GM23248 (cell line): ENCODE measurements at regions not wholly inside any gene's neighbourhood (a gene's known extent, or its start where the extent isn't known, plus 50 kb on each side); places are given as distances from the start of the nearest gene placed in this dataset.
"Not testable (repeated sequence)": the region's sequence is repeated elsewhere in the genome, so short reads cannot be mapped to it uniquely, and the experiment has no call there.

Experiments
- DNase-seq: peaks from one replicate; pipeline ENCODE4 v3.0.0-alpha.2; 2015
- H2AFZ ChIP-seq: fragments of 200-600 bp; sonication (generic); 2 replicates; pipeline ENCODE4 v1.6.1; 2016; ENCODE audit warnings: antibody characterized with exemption
- H3F3A ChIP-seq: fragments of 200-600 bp; sonication (generic); 2 replicates; pipeline ENCODE4 v1.6.1; 2016; ENCODE audit warnings: mild to moderate bottlenecking, antibody characterized with exemption, mixed run types; ENCODE audit not compliant: insufficient read depth
- H3K27ac ChIP-seq: fragments of 200-600 bp; sonication (generic); 2 replicates; pipeline ENCODE4 v1.5.1; 2016; ENCODE audit warnings: mild to moderate bottlenecking
- H3K27me3 ChIP-seq: fragments of 200-600 bp; sonication (generic); replicated peaks from 2 replicates; pipeline ENCODE4 v1.6.1; 2016; ENCODE audit warnings: mild to moderate bottlenecking; ENCODE audit not compliant: insufficient read depth
- H3K36me3 ChIP-seq: fragments of 200-600 bp; sonication (generic); 2 replicates; pipeline ENCODE4 v1.6.1; 2016; ENCODE audit warnings: low read depth, mild to moderate bottlenecking
- H3K4me1 ChIP-seq: fragments of 200-600 bp; sonication (generic); 2 replicates; pipeline ENCODE4 v1.6.1; 2016; ENCODE audit warnings: mild to moderate bottlenecking; ENCODE audit not compliant: insufficient read depth
- H3K4me2 ChIP-seq: fragments of 200-600 bp; sonication (generic); one replicate; pipeline ENCODE4 v1.6.1; 2016; ENCODE audit warnings: mild to moderate bottlenecking; ENCODE audit not compliant: unreplicated experiment
- H3K4me3 ChIP-seq: fragments of 200-600 bp; sonication (generic); 2 replicates; pipeline ENCODE4 v1.5.1; 2016; ENCODE audit warnings: mild to moderate bottlenecking
- H3K79me2 ChIP-seq: fragments of 200-600 bp; sonication (generic); 2 replicates; pipeline ENCODE4 v1.6.1; 2016; ENCODE audit warnings: mild to moderate bottlenecking; ENCODE audit not compliant: insufficient read depth
- H3K9ac ChIP-seq: fragments of 200-600 bp; sonication (generic); 2 replicates; pipeline ENCODE4 v1.6.1; 2016; ENCODE audit warnings: mild to moderate bottlenecking
- H3K9me2 ChIP-seq: fragments of 200-600 bp; sonication (generic); 2 replicates; pipeline ENCODE4 v1.6.1; 2016; ENCODE audit warnings: mixed run types, mild to moderate bottlenecking, moderate library complexity; ENCODE audit not compliant: insufficient read depth
- H3K9me3 ChIP-seq: fragments of 200-600 bp; sonication (generic); one replicate; pipeline ENCODE4 v1.6.1; 2017; ENCODE audit warnings: low read depth
- H4K20me1 ChIP-seq: fragments of 200-600 bp; sonication (generic); 2 replicates; pipeline ENCODE4 v1.6.0; 2016; ENCODE audit not compliant: insufficient read depth
- EZH2 ChIP-seq: fragments of 200-600 bp; sonication (generic); IDR thresholded peaks from 2 replicates; pipeline ENCODE4 v1.6.1; 2018; ENCODE audit warnings: antibody characterized with exemption, mild to moderate bottlenecking; ENCODE audit not compliant: insufficient read depth, poor library complexity, severe bottlenecking
- EZH2phosphoT487 ChIP-seq: fragments of 200-600 bp; sonication (generic); IDR thresholded peaks from 2 replicates; pipeline ENCODE4 v1.6.1; 2018; ENCODE audit warnings: antibody characterized with exemption, moderate library complexity, mild to moderate bottlenecking, low read depth; ENCODE audit not compliant: insufficient read depth
- WGBS, 2 experiments: methylation state at CpG; one replicate each; pipeline ENCODE4 v1.1.6; 2015 to 2017; ENCODE audit warnings: low lambda C conversion rate in 2 of 2, low coverage in 1 of 2; ENCODE audit errors: missing lambda C conversion rate in 2 of 2; 5-methylcytosine and 5-hydroxymethylcytosine counted together
- in situ Hi-C: fragments of 300-500 bp; cut with MboI; formaldehyde crosslinking; loops from 2 replicates; pipeline ENCODE4 v1.15.0; 2020

DNA sequence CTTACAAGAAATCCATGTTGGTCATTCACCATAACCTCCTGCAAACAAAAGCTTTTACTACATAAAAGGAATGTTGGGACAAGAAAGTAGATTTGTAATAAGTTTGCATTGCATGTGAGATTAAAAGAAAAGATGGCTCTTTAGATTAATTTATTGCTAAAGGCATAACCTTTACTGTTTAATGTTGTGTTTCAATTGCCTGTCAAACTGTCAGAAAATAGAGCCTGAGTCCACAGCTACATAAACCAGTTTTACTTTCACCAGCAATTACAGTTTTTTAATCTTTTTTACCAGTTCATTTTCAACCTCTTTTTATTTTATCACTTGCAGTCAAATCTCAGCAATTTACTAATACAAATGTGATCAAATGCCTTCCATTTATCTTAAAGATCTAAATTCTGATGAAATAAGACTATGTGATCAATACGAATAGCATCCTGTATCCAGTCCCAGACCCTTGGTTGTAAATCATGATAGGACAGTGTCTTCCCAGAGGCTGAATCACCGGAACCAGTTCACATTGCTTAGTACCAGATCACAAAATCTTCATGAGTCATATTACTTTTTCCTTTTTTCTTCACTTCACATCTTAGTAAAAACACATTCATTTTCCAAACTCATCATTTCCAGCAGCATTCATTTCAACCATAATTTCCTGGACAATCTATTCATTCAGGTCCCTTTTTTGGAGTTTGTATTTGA is 95.4 kb upstream of the FRG1 start:
- 15 to 22% methylated on average over 2 of the region's 2 CpGs for WGBS, 2 experiments
- no peaks in the 10 kb centered on the region for H3K36me3 ChIP-seq
- no peak for TF ChIP-seq EZH2
- no peaks in the 10 kb centered on the region for H3K9me3 ChIP-seq
- H3K9me2 ChIP-seq: no peaks in the 10 kb centered on the region
- H3K9ac ChIP-seq: no peak overlapping the region
- no peaks in the 10 kb centered on the region for H4K20me1 ChIP-seq
- no peaks in the 10 kb centered on the region for H3K4me1 ChIP-seq
- no peak overlapping the region for H2AFZ ChIP-seq
- no peaks in the 10 kb centered on the region for H3K27me3 ChIP-seq
- in situ Hi-C loops: no loop called here
- no peak overlapping the region for H3K27ac ChIP-seq
- H3K79me2 ChIP-seq: no peaks in the 10 kb centered on the region
- no peak overlapping the region for H3K4me3 ChIP-seq
- H3F3A ChIP-seq: 0 out of 2 replicates have a peak, but pooled peaks cover 7% of the 10 kb centered on the region
- peak; percentile 69 for DNase-seq
- H3K4me2 ChIP-seq: no peak overlapping the region

DNA sequence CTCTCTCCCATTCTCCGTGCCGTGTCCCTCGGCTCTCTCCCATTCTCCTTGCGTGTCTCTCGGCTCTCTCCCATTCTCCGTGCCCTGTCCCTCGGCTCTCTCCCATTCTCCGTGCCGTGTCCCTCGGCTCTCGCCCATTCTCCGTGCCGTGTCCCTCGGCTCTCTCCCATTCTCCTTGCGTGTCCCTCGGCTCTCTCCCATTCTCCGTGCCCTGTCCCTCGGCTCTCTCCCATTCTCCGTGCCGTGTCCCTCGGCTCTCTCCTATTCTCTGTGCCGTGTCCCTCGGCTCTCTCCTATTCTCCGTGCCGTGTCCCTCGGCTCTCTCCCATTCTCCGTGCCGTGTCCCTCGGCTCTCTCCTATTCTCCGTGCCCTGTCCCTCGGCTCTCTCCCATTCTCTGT is 94.6 kb upstream of the FRG1 start:
- in situ Hi-C loops, H3K79me2 ChIP-seq, H3K36me3 ChIP-seq, H3K9ac ChIP-seq, H3K27me3 ChIP-seq, H4K20me1 ChIP-seq, H2AFZ ChIP-seq, DNase-seq, H3K4me1 ChIP-seq, H3K9me2 ChIP-seq, H3K4me2 ChIP-seq, H3F3A ChIP-seq, H3K27ac ChIP-seq, H3K9me3 ChIP-seq, H3K4me3 ChIP-seq: not testable (repeated sequence)
- 89% methylated on average over 28 of the region's 31 CpGs; no CpG with 5 or more reads in 1 of the 2 experiments for WGBS, 2 experiments

DNA sequence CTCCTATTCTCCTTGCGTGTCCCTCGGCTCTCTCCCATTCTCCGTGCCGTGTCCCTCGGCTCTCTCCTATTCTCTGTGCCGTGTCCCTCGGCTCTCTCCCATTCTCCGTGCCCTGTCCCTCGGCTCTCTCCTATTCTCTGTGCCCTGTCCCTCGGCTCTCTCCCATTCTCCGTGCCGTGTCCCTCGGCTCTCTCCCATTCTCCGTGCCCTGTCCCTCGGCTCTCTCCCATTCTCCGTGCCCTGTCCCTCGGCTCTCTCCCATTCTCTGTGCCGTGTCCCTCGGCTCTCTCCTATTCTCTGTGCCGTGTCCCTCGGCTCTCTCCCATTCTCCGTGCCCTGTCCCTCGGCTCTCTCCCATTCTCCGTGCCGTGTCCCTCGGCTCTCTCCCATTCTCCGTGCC is 94.1 kb upstream of the FRG1 start:
- H2AFZ ChIP-seq, H3K27me3 ChIP-seq, H4K20me1 ChIP-seq, H3K9me2 ChIP-seq, H3K36me3 ChIP-seq, H3K4me3 ChIP-seq, H3K27ac ChIP-seq, in situ Hi-C loops, H3K4me1 ChIP-seq, H3K79me2 ChIP-seq, H3K9me3 ChIP-seq, H3F3A ChIP-seq, H3K4me2 ChIP-seq, DNase-seq, H3K9ac ChIP-seq: not testable (repeated sequence)
- 89% methylated on average over 26 of the region's 27 CpGs; no CpG with 5 or more reads in 1 of the 2 experiments for WGBS, 2 experiments

DNA sequence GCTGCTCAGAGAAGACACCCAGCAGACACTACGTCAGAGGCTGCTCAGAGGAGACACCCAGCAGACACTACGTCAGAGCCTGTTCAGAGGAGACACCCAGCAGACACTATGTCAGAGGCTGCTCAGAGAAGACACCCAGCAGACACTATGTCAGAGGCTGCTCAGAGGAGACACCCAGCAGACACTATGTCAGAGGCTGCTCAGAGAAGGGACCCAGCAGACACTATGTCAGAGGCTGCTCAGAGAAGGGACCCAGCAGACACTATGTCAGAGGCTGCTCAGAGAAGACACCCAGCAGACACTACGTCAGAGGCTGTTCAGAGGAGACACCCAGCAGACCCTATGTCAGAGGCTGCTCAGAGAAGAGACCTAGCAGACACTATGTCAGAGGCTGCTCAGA is 92.0 kb upstream of the FRG1 start:
- H3K79me2 ChIP-seq, DNase-seq, H3K4me2 ChIP-seq, H3K9me2 ChIP-seq, H3K4me1 ChIP-seq, H2AFZ ChIP-seq, H3F3A ChIP-seq, H3K27me3 ChIP-seq, H3K27ac ChIP-seq, H4K20me1 ChIP-seq, H3K9me3 ChIP-seq, H3K36me3 ChIP-seq, H3K4me3 ChIP-seq, H3K9ac ChIP-seq, in situ Hi-C loops: not testable (repeated sequence)
- 5 to 10% methylated on average over 3 of the region's 3 CpGs for WGBS, 2 experiments

DNA sequence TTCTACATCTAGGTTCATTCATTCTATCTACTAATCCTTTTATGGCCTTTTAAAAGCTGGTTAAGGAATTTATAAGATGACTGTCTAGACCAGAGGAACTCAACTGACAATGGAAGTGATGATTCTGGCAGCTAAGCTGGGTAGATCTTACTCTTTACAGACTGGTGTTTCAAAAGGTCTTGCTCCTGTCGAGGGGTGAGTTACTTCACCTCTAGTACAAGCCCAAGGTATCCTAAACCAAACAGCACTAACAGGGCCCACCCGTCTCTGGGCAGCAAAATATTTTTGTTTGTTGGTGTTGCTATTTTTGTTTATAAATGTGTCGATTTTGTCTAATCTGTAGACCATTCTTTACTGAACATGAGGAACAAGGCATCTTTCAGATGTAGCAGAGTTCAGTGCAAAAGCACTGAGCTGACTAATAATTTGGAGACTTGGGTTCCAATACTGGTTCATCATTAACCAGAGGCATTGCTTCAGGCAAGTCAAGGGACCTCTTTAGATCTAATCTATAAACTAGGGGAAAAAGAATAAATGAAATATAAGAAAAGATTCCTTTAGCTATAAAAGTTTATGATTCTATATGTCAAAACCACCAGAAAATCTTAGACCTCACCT is 90.3 kb upstream of the FRG1 start:
- H3K36me3 ChIP-seq: no peaks in the 10 kb centered on the region
- no peak overlapping the region for H2AFZ ChIP-seq
- in situ Hi-C loops: no loop called here
- H3K9ac ChIP-seq: no peak overlapping the region
- WGBS, 2 experiments: 21 to 23% methylated on average over 3 of the region's 3 CpGs
- no peaks in the 10 kb centered on the region for H4K20me1 ChIP-seq
- H3K9me2 ChIP-seq: no peaks in the 10 kb centered on the region
- H3K4me2 ChIP-seq: no peak overlapping the region
- no peaks in the 10 kb centered on the region for H3K9me3 ChIP-seq
- no peak overlapping the region for H3K4me3 ChIP-seq
- TF ChIP-seq EZH2phosphoT487: no peak
- no peak for TF ChIP-seq EZH2
- H3K79me2 ChIP-seq: no peaks in the 10 kb centered on the region
- H3K27me3 ChIP-seq: no peaks in the 10 kb centered on the region
- no peak for DNase-seq
- H3K27ac ChIP-seq: no peak overlapping the region
- 0 out of 2 replicates have a peak, but pooled peaks cover 4% of the 10 kb centered on the region for H3F3A ChIP-seq
- no peaks in the 10 kb centered on the region for H3K4me1 ChIP-seq
